DOHH2 (cell line): ENCODE measurements at regions not wholly inside any gene's neighbourhood (a gene's known extent, or its start where the extent isn't known, plus 50 kb on each side); places are given as distances from the start of the nearest gene placed in this dataset.

ENCODE experiments used
- H3F3A ChIP-seq: fragments of 200-600 bp; sonication (generic), shearing (Covaris generic); 2 replicates; pipeline ENCODE4 v1.6.0; 2016; ENCODE audit warnings: antibody characterized with exemption, mild to moderate bottlenecking; ENCODE audit not compliant: control insufficient read depth, insufficient read depth
- H3K27ac ChIP-seq: fragments of 200-600 bp; sonication (generic); 2 replicates; pipeline ENCODE4 v1.5.1; 2014; ENCODE audit warnings: low read depth, mild to moderate bottlenecking, low read length, moderate library complexity
- H3K27me3 ChIP-seq: fragments of 200-600 bp; sonication (generic); 2 replicates; pipeline ENCODE4 v1.6.1; 2014; ENCODE audit warnings: mild to moderate bottlenecking, low read length, mixed read lengths; ENCODE audit not compliant: control insufficient read depth
- H3K36me3 ChIP-seq: fragments of 200-600 bp; sonication (generic); 2 replicates; pipeline ENCODE4 v1.6.1; 2014; ENCODE audit warnings: mild to moderate bottlenecking, low read length, moderate library complexity, mixed read lengths; ENCODE audit not compliant: control insufficient read depth
- H3K4me1 ChIP-seq: fragments of 200-600 bp; sonication (generic); 2 replicates; pipeline ENCODE4 v1.6.1; 2014; ENCODE audit warnings: mild to moderate bottlenecking, low read length, mixed read lengths; ENCODE audit not compliant: control insufficient read depth
- H3K4me2 ChIP-seq: fragments of 200-600 bp; sonication (generic); 2 replicates; pipeline ENCODE4 v1.6.0; 2014; ENCODE audit warnings: mild to moderate bottlenecking, low read length, moderate library complexity
- H3K4me3 ChIP-seq: fragments of 200-600 bp; sonication (generic); 2 replicates; pipeline ENCODE4 v1.5.1; 2014; ENCODE audit warnings: mild to moderate bottlenecking, low read length, mixed read lengths
- H3K79me2 ChIP-seq: fragments of 200-600 bp; sonication (generic); 2 replicates; pipeline ENCODE4 v1.6.1; 2014; ENCODE audit warnings: mild to moderate bottlenecking, low read length, mixed read lengths; ENCODE audit not compliant: control insufficient read depth
- H3K9me2 ChIP-seq: fragments of 200-600 bp; sonication (generic); replicated peaks from 2 replicates; pipeline ENCODE4 v1.6.1; 2014; ENCODE audit warnings: mild to moderate bottlenecking, low read length, mixed read lengths; ENCODE audit not compliant: control insufficient read depth
- H3K9me3 ChIP-seq: fragments of 200-600 bp; sonication (generic); 2 replicates; pipeline ENCODE4 v1.6.1; 2014; ENCODE audit warnings: antibody characterized with exemption, low read length, mixed read lengths; ENCODE audit not compliant: control insufficient read depth, insufficient read depth
- H4K20me1 ChIP-seq: fragments of 200-600 bp; sonication (generic); 2 replicates; pipeline ENCODE4 v1.6.0; 2014; ENCODE audit warnings: low read depth, mild to moderate bottlenecking, antibody characterized with exemption, low read length, moderate library complexity; ENCODE audit not compliant: control insufficient read depth, insufficient read depth
- EZH2phosphoT487 ChIP-seq: fragments of 200-600 bp; sonication (generic); IDR thresholded peaks from 2 replicates; pipeline ENCODE4 v1.6.1; 2017; ENCODE audit warnings: borderline replicate concordance, mild to moderate bottlenecking, antibody characterized with exemption, low read length, moderate library complexity, mixed read lengths
- TF ChIP-seq, protein P1 (sequence below): fragments of 200-600 bp; sonication (generic); IDR thresholded peaks from one replicate; pipeline ENCODE4 v1.5.1; 2014; ENCODE audit warnings: antibody characterized with exemption, mild to moderate bottlenecking, low read depth, low read length; ENCODE audit not compliant: poor library complexity, severe bottlenecking

DNA sequence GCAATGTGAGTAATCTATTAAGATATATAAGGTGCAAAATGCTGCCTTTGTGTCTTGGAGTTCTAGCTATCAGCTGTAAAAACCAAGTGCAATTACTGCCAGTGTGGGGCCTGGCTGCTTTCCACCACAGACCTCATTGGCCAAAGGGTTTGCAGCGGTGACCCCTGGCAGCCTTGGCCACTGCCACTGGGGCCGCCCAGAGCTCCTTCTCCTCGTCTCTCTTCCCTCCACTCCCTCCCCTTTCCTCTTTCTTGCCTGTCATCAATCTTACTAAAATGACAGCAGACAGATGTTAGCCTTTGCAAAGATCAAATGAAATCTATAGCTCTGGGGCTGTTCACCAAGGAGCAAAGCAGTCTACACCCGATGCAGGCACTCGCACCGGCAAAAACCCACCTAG lies 986.3 kb downstream of the BCL11A start:
- no peak for TF ChIP-seq EZH2phosphoT487
- TF ChIP-seq, protein P1, sequence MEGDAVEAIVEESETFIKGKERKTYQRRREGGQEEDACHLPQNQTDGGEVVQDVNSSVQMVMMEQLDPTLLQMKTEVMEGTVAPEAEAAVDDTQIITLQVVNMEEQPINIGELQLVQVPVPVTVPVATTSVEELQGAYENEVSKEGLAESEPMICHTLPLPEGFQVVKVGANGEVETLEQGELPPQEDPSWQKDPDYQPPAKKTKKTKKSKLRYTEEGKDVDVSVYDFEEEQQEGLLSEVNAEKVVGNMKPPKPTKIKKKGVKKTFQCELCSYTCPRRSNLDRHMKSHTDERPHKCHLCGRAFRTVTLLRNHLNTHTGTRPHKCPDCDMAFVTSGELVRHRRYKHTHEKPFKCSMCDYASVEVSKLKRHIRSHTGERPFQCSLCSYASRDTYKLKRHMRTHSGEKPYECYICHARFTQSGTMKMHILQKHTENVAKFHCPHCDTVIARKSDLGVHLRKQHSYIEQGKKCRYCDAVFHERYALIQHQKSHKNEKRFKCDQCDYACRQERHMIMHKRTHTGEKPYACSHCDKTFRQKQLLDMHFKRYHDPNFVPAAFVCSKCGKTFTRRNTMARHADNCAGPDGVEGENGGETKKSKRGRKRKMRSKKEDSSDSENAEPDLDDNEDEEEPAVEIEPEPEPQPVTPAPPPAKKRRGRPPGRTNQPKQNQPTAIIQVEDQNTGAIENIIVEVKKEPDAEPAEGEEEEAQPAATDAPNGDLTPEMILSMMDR, result no peak

DNA sequence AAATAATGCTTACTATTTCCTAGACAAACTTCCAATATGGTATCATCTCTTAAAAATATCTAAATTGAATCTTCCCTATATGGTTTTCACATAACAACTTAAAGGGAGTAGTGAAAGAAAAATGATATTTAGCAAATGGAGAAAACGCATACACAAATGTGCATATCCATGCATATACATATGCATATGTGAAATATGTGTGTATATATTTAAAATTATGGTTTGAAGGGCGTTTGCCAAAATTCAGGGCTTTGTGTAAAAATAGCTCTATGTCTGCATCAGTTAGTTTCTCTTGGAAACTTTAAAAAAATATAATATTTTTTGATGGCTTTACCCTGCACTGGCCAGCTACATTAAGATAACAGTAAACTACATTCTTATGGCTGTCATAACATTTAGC lies 986.7 kb downstream of the BCL11A start:
- TF ChIP-seq, protein P1, result no peak
- no peak for TF ChIP-seq EZH2phosphoT487
- no peaks in the 10 kb centered on the region for H4K20me1 ChIP-seq
- H3K4me1 ChIP-seq, result no peaks in the 10 kb centered on the region
- H3K79me2 ChIP-seq, result no peaks in the 10 kb centered on the region
- no peaks in the 10 kb centered on the region for H3K36me3 ChIP-seq
- H3F3A ChIP-seq, result no peaks in the 10 kb centered on the region
- H3K9me2 ChIP-seq, result no peaks in the 10 kb centered on the region
- H3K4me2 ChIP-seq, result no peak overlapping the region
- no peaks in the 10 kb centered on the region for H3K9me3 ChIP-seq
- H3K4me3 ChIP-seq, result no peak overlapping the region
- no peaks in the 10 kb centered on the region for H3K27me3 ChIP-seq
- H3K27ac ChIP-seq, result no peak overlapping the region

More for the DNA sequence above, 986.3 kb downstream of the BCL11A start:
- Histone ChIP-seq H3K4me1 (no peaks in the 10 kb centered on the region), H3K4me3 (no peak overlapping the region), H3K36me3 (no peaks in the 10 kb centered on the region), H3K79me2 (no peaks in the 10 kb centered on the region), H3K27ac (no peak overlapping the region), H4K20me1 (no peaks in the 10 kb centered on the region), H3K4me2 (no peak overlapping the region), H3K9me2 (no peaks in the 10 kb centered on the region), H3K9me3 (no peaks in the 10 kb centered on the region), H3F3A (no peaks in the 10 kb centered on the region), H3K27me3 (no peaks in the 10 kb centered on the region)

DNA sequence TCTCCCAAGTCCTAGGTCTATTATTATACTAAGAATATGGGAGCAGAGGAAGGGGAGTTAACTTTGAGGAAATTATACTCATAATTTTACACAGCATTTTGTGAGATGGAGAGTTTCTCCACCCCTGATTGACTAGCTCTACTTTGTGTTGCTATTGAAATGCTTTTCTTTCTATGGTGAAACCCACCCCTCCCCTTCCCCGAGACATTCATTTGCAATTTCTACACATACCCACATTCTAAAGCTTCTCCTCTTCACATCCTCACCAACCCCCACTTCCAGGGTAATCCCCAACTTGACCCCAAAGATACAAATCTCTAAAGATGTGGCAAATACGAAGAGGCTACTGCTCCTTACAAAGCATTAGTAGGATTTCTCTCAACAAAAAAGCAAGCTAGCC lies 992.2 kb downstream of the BCL11A start:
- H3K27ac ChIP-seq, result no peak overlapping the region
- no peaks in the 10 kb centered on the region for H3K9me2 ChIP-seq
- no peak overlapping the region for H3K4me2 ChIP-seq
- no peaks in the 10 kb centered on the region for H3K4me1 ChIP-seq
- H4K20me1 ChIP-seq, result no peaks in the 10 kb centered on the region
- TF ChIP-seq, protein P1, result no peak
- no peak for TF ChIP-seq EZH2phosphoT487
- no peak overlapping the region for H3K4me3 ChIP-seq
- no peaks in the 10 kb centered on the region for H3K36me3 ChIP-seq
- H3K79me2 ChIP-seq, result no peaks in the 10 kb centered on the region
- H3K27me3 ChIP-seq, result no peaks in the 10 kb centered on the region
- no peaks in the 10 kb centered on the region for H3K9me3 ChIP-seq
- no peaks in the 10 kb centered on the region for H3F3A ChIP-seq

DNA sequence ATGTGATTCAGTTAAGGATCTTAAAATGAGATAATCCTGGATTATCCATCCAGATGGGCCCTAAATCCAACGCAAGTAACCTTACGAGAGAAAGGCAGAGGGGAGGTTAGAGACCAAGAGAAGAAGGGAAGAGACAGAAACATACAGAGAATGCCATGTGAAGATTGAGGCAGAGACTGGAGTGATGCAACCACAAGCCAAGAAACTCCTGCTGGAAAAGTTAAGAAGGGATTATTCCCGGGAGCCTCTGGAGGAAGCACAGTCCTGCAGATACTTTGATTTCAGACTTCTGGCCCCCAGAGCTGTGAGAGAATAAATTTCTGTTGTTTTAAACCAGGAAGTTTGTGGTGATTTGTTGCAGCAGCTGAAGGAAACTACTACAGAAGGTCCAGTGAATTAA lies 992.7 kb downstream of the BCL11A start:
- no peaks in the 10 kb centered on the region for H3K4me1 ChIP-seq
- H3K4me3 ChIP-seq, result no peak overlapping the region
- no peak overlapping the region for H3K4me2 ChIP-seq
- H3K27ac ChIP-seq, result no peak overlapping the region
- TF ChIP-seq EZH2phosphoT487, result no peak
- TF ChIP-seq, protein P1, result no peak
- no peaks in the 10 kb centered on the region for H3K27me3 ChIP-seq
- H3K9me2 ChIP-seq, result no peaks in the 10 kb centered on the region
- no peaks in the 10 kb centered on the region for H3K79me2 ChIP-seq
- H3K9me3 ChIP-seq, result no peaks in the 10 kb centered on the region
- no peaks in the 10 kb centered on the region for H3K36me3 ChIP-seq
- no peaks in the 10 kb centered on the region for H3F3A ChIP-seq
- no peaks in the 10 kb centered on the region for H4K20me1 ChIP-seq
